CD4-positive, alpha-beta T cell (primary cell): ENCODE measurements at regions not wholly inside any gene's neighbourhood (a gene's known extent, or its start where the extent isn't known, plus 50 kb on each side); places are given as distances from the start of the nearest gene placed in this dataset.

Experiments
- ATAC-seq: fragments of 200-7000 bp; cut with Tn5 transposase; one replicate; pipeline ENCODE4 v1.10.0; 2022; ENCODE audit warnings: mild to moderate bottlenecking; ENCODE audit not compliant: poor library complexity
- CTCF ChIA-PET: fragments of 350-600 bp; sonication (Branson Sonifier 250); formaldehyde crosslinking; loops from one replicate; lab custom pipeline; 2021; ENCODE audit warnings: antibody characterized with exemption, inconsistent platforms; lab: Charles Lee
- POLR2A ChIA-PET: fragments of 350-600 bp; sonication (Branson Sonifier 250); formaldehyde crosslinking; loops from one replicate; lab custom pipeline; 2021; ENCODE audit warnings: antibody characterized with exemption, inconsistent platforms; lab: Charles Lee
- DNase-seq, 14 experiments: peaks; one replicate each; pipeline ENCODE4 v3.0.0-alpha.2; 2013 to 2020; ENCODE audit warnings: mixed read lengths in 2 of 14
- H3K27ac ChIP-seq, 2 donors: one replicate each; pipeline versions ENCODE4 v1.5.1 to v1.7.0; 2013; ENCODE audit warnings: low read length in 2 of 2, low read depth in 1 of 2, mild to moderate bottlenecking in 1 of 2
- H3K27me3 ChIP-seq, 2 experiments: 1 replicate in 1 of 2; 2 replicates in 1 of 2; pipeline versions ENCODE4 v1.6.1 to v1.7.0; 2013; ENCODE audit warnings: low read length in 2 of 2, control low read depth in 1 of 2, mild to moderate bottlenecking in 1 of 2, moderate library complexity in 1 of 2; ENCODE audit not compliant: insufficient read depth in 2 of 2, control insufficient read depth in 1 of 2
- H3K36me3 ChIP-seq: one replicate; pipeline ENCODE4 v1.6.1; 2013; ENCODE audit warnings: low read length, control low read depth; ENCODE audit not compliant: insufficient read depth
- H3K4me1 ChIP-seq: one replicate; pipeline ENCODE4 v1.6.1; 2013; ENCODE audit warnings: low read length, control low read depth; ENCODE audit not compliant: insufficient read depth
- H3K4me3 ChIP-seq: one replicate; pipeline ENCODE4 v1.5.1; 2013; ENCODE audit warnings: mild to moderate bottlenecking, low read length, moderate library complexity
- H3K9me3 ChIP-seq, 2 experiments: 1 replicate in 1 of 2; 2 replicates in 1 of 2; pipeline versions ENCODE4 v1.6.1 to v1.7.0; 2013; ENCODE audit warnings: low read length in 2 of 2, mild to moderate bottlenecking in 2 of 2, control low read depth in 1 of 2, moderate library complexity in 1 of 2; ENCODE audit not compliant: control insufficient read depth in 1 of 2, insufficient read depth in 1 of 2
- H3K27ac Mint-ChIP-seq: one replicate; pipeline ENCODE4 v1.8.0; 2020; ENCODE audit warnings: mixed read lengths
- H3K27me3 Mint-ChIP-seq: one replicate; pipeline ENCODE4 v1.8.0; 2021; ENCODE audit warnings: mixed read lengths
- H3K36me3 Mint-ChIP-seq: one replicate; pipeline ENCODE4 v1.8.0; 2021; ENCODE audit warnings: low read depth, mixed read lengths
- H3K4me1 Mint-ChIP-seq: one replicate; pipeline ENCODE4 v1.8.0; 2021; ENCODE audit warnings: low read depth, mixed read lengths
- H3K4me3 Mint-ChIP-seq: one replicate; pipeline ENCODE4 v1.8.0; 2020; ENCODE audit warnings: mild to moderate bottlenecking, mixed read lengths
- H3K9me3 Mint-ChIP-seq: one replicate; pipeline ENCODE4 v1.8.0; 2020; ENCODE audit warnings: mixed read lengths
- intact Hi-C, 2 experiments: fragments of 100-400 bp; cut with DNase I in 1 of 2; cut with micrococcal nuclease in 1 of 2; formaldehyde crosslinking; loops; one replicate each; pipeline versions ENCODE4 v1.15.1 to v1.9.0; 2023 to 2025; cut with DNase I, micrococcal nuclease
- TF ChIP-seq, protein P1 (sequence below): fragments of 200-600 bp; IDR thresholded peaks from one replicate; pipeline ENCODE4 v1.8.0; 2022; ENCODE audit warnings: antibody characterized with exemption, mild to moderate bottlenecking

DNA sequence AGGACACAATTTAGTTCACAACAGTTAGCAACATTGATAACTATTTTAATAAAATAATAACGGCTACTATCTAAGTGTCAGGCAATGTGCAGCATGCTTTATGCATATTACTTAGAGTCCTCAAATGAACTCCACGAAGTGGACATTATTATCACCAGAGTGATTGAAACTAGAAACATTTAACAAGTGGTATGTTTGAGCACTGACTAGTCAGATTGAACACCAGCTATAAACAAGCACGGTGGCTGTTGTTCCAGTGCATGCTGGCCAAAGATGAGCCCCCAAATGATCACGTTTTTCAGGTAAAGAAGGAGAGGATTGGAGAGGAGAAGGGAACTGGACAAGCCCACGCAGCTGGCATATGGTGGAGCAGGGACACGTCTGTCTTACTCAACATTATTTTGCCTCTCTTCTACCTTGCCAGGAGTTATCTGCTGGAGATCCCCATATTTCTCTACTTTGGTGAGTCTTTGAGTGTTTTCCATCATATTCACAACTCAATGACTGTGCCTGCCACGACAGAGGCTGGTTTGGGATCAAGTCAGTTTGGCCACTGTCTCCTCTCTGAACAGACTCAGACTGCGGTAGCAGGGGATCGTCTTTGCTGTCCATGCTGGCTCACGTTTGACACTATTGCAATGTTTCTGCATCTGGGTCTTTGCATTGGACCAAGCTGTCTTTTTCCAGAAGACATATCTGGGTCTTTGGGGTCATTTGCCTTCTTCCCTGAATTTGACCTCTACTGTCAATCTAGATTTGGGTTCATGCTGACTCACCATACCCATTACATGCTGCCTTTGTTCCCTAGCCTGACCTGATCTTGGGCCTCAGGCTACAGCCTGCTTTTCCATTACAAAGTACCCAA, 66.0 kb upstream of the ACSL3 start:
- intact Hi-C loops: loop anchor here in 1 of 2 experiments (5.0 kb wide), 1 partner anchor 107 kb away; no protein-coding TSS in a partner anchor
- TF ChIP-seq, protein P1, sequence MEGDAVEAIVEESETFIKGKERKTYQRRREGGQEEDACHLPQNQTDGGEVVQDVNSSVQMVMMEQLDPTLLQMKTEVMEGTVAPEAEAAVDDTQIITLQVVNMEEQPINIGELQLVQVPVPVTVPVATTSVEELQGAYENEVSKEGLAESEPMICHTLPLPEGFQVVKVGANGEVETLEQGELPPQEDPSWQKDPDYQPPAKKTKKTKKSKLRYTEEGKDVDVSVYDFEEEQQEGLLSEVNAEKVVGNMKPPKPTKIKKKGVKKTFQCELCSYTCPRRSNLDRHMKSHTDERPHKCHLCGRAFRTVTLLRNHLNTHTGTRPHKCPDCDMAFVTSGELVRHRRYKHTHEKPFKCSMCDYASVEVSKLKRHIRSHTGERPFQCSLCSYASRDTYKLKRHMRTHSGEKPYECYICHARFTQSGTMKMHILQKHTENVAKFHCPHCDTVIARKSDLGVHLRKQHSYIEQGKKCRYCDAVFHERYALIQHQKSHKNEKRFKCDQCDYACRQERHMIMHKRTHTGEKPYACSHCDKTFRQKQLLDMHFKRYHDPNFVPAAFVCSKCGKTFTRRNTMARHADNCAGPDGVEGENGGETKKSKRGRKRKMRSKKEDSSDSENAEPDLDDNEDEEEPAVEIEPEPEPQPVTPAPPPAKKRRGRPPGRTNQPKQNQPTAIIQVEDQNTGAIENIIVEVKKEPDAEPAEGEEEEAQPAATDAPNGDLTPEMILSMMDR: no peak
- H3K4me1 ChIP-seq: peaks cover 6% of the 10 kb centered on the region
- ATAC-seq (no peak), DNase-seq (no peak)
- Mint-ChIP-seq H3K4me3 (no peak overlapping the region), H3K36me3 (no peaks in the 10 kb centered on the region), H3K9me3 (no peaks in the 10 kb centered on the region), H3K27ac (no peak overlapping the region), H3K27me3 (no peaks in the 10 kb centered on the region), H3K4me1 (peaks cover 1% of the 10 kb centered on the region)
- CTCF ChIA-PET: no interaction called here
- H3K4me3 ChIP-seq: no peak overlapping the region
- POLR2A ChIA-PET: interaction anchor here (0.9 kb wide), 1 partner anchor 171 kb away, joined by 3 read pairs; no protein-coding TSS in a partner anchor
- H3K9me3 ChIP-seq: no peaks in the 10 kb centered on the region
- no peaks in the 10 kb centered on the region for H3K36me3 ChIP-seq
- no peak overlapping the region for H3K27ac ChIP-seq
- no peaks in the 10 kb centered on the region for H3K27me3 ChIP-seq

DNA sequence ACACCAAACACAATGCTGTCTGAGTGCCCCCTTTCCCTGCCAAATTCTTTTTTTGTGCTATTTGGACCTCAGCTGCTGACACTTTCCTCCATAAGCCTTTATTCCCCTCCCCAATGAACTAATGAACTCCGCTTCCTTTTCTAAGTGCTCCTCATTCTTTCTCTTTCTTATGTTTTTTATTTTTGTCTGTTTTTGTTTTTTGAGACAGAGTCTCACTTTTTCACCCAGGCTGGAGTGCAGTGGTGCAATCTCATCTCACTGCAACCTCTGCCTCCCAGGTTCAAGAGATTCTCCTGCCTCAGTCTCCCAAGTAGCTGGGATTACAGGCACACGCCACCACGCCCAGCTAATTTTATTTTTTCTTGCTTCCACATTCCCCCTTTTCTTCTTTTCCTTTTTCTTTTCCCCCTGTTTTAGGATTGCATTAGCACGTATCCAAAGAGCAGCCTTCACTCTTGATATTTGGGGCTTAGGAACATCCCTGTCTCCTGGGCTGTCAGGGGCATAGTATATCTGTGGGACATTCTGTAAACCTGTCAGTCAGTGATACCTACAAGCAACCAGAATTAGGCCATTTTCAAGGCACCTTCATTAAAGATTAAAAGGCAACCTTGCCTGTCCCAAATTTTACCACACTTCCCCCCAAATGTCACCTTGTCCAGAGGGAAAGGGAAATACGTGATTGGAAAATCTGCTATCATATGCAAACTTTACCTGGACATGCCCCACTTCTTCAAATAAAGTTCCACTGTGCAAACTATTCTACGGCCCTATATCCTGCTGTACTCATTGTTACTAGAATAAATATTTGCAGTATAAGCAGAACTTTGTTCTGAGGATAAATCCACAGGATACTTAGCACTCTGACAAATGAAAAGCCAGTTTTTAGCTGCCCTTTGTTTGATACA, 65.1 kb upstream of the ACSL3 start:
- Histone ChIP-seq H3K9me3 (no peaks in the 10 kb centered on the region), H3K36me3 (no peaks in the 10 kb centered on the region), H3K4me1 (no peaks in the 10 kb centered on the region), H3K27ac (no peak overlapping the region), H3K27me3 (no peaks in the 10 kb centered on the region), H3K4me3 (no peak overlapping the region)
- no peaks in the 10 kb centered on the region for H3K27me3 Mint-ChIP-seq
- no peak for ATAC-seq
- TF ChIP-seq, protein P1: no peak
- CTCF ChIA-PET: no interaction called here
- POLR2A ChIA-PET: no interaction called here
- no peak overlapping the region for H3K27ac Mint-ChIP-seq
- H3K4me3 Mint-ChIP-seq: no peak overlapping the region
- no peaks in the 10 kb centered on the region for H3K36me3 Mint-ChIP-seq
- no peaks in the 10 kb centered on the region for H3K9me3 Mint-ChIP-seq
- no peak for DNase-seq
- intact Hi-C loops: loop anchor here in 1 of 2 experiments (5.0 kb wide), 1 partner anchor 107 kb away; no protein-coding TSS in a partner anchor
- no peaks in the 10 kb centered on the region for H3K4me1 Mint-ChIP-seq

DNA sequence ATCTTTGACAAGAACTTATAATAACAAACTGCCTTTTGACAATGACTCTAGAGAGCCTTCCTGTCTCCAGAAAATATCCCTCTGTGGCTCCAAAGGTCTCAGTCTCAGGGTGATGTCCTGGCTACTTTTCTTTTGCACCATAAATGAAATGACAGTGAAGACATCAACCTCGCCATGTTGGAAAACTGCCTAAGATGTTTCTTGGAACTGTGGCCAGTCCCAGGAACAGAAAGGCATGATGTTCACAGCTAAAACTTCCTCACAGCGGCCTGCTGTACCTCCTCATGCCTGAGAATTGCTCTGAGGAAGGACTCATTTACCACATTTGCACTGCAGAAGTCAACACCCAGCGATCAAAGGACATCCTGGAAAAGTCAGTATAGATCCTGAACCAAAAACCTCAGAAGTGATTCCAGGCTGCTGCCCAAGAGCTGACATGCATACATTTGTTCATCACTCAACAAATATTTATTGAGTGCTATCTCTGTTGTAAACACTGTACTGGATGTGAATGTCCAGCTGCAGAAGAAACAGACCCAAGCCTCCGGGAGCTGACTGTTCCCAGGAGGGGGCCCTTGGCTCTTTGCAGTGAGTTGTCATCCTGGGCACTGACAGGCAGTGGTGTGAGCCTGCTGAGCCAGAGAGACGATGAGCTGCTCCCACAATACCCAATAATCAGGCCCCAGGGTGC, 64.3 kb upstream of the ACSL3 start:
- no peaks in the 10 kb centered on the region for H3K36me3 Mint-ChIP-seq
- no peak for ATAC-seq
- ChIA-PET CTCF (interaction anchor here (0.7 to 1.3 kb wide), 2 partner anchors 107 to 129 kb away, joined by 4 to 5 read pairs; no protein-coding TSS in a partner anchor), POLR2A (no interaction called here)
- TF ChIP-seq, protein P1: no peak
- Histone ChIP-seq H3K27me3 (no peaks in the 10 kb centered on the region), H3K27ac (no peak overlapping the region), H3K36me3 (no peaks in the 10 kb centered on the region), H3K9me3 (no peaks in the 10 kb centered on the region), H3K4me1 (no peaks in the 10 kb centered on the region), H3K4me3 (no peak overlapping the region)
- intact Hi-C loops: loop anchor here in 1 of 2 experiments (5.0 kb wide), 1 partner anchor 106 kb away; no protein-coding TSS in a partner anchor
- no peaks in the 10 kb centered on the region for H3K4me1 Mint-ChIP-seq
- DNase-seq: no peak
- no peak overlapping the region for H3K4me3 Mint-ChIP-seq
- no peaks in the 10 kb centered on the region for H3K27me3 Mint-ChIP-seq
- no peaks in the 10 kb centered on the region for H3K9me3 Mint-ChIP-seq
- no peak overlapping the region for H3K27ac Mint-ChIP-seq
